ENCODE measurements at regions not wholly inside any gene's neighbourhood (a gene's known extent, or its start where the extent isn't known, plus 50 kb on each side); places are given as distances from the start of the nearest gene placed in this dataset.

DNA sequence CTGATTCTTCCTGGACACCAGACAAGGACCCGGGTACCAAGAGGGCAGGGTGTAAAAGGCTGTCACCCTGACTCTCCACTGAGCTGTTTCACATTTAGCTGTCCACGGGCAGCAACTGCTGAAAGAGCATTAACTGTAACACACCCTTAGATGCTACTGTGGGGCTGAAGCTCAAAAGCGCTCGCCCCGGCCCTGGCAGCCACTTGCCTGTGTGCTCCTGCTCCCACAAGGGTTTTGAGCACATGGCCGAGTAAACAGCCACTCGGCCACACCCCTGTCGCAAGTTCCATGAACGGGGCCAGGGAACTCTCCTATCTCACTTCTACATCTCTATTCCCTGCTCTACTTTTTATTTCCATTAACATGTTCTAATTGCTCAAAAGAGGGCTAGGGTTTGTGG is 421.7 kb downstream of the TUSC7 start:
- WGBS, 3 donors = 53 to 57% (median 56%) methylated on average over 9 of the region's 9 CpGs
- TF ChIP-seq, protein P1, sequence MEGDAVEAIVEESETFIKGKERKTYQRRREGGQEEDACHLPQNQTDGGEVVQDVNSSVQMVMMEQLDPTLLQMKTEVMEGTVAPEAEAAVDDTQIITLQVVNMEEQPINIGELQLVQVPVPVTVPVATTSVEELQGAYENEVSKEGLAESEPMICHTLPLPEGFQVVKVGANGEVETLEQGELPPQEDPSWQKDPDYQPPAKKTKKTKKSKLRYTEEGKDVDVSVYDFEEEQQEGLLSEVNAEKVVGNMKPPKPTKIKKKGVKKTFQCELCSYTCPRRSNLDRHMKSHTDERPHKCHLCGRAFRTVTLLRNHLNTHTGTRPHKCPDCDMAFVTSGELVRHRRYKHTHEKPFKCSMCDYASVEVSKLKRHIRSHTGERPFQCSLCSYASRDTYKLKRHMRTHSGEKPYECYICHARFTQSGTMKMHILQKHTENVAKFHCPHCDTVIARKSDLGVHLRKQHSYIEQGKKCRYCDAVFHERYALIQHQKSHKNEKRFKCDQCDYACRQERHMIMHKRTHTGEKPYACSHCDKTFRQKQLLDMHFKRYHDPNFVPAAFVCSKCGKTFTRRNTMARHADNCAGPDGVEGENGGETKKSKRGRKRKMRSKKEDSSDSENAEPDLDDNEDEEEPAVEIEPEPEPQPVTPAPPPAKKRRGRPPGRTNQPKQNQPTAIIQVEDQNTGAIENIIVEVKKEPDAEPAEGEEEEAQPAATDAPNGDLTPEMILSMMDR (IDR thresholded peaks at IDR 0.05) = no peak
- ATAC-seq = no peak

DNA sequence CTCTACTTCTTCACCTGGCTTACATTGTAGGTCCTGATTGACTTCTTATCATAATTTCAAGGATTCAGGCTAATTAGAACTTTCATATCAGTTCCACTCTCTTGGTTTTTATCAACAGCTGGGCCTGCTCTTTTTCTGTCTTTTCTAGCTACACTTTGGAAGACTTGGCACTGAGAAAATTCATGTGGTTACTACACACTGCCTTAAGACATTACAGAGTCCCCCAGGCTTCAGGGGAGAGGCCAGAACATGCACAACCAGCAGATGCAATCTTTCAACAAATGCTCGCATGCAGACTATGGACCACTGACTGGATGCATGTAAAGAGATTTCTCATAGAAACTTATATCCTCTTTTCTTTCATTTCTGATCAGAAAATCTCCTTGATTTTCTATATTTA is 423.5 kb downstream of the TUSC7 start:
- 79 to 86% (median 83%) methylated on average over 1 of the region's 1 CpG for WGBS, 3 donors
- ATAC-seq = no peak

More for the DNA sequence above, 421.7 kb downstream of the TUSC7 start:
- Histone ChIP-seq H3K9me3 (no peaks in the 10 kb centered on the region), H3K4me3 (no peak overlapping the region), H3K27me3 (ENCODE audit: insufficient read depth in 3 of 3, low read length in 2 of 3) (no peaks in the 10 kb centered on the region), H3K36me3 (ENCODE audit: insufficient read depth in 1 of 2, low read depth in 1 of 2) (no peaks in the 10 kb centered on the region), H3K27ac (no peak overlapping the region), H3K4me1 (no peaks in the 10 kb centered on the region)
- intact Hi-C loops (cut with DNase I) = no loop called here
- no peak for DNase-seq

GRCh38 chr3:117135207-117135606 is 425.6 kb downstream of the TUSC7 start:
- DNase-seq (no peak), ATAC-seq (no peak)
- no peaks in the 10 kb centered on the region for H3K9me3 ChIP-seq
- no peak overlapping the region for H3K4me3 ChIP-seq
- intact Hi-C loops (cut with DNase I) = no loop called here
- H3K4me1 ChIP-seq = no peaks in the 10 kb centered on the region
- no peaks in the 10 kb centered on the region for H3K27me3 ChIP-seq (ENCODE audit: insufficient read depth in 3 of 3, low read length in 2 of 3)
- TF ChIP-seq, protein P1 (IDR thresholded peaks at IDR 0.05) = no peak
- H3K27ac ChIP-seq = no peak overlapping the region
- H3K36me3 ChIP-seq (ENCODE audit: insufficient read depth in 1 of 2, low read depth in 1 of 2) = no peaks in the 10 kb centered on the region

More for the DNA sequence above, 423.5 kb downstream of the TUSC7 start:
- Histone ChIP-seq H3K4me1 (no peaks in the 10 kb centered on the region), H3K4me3 (no peak overlapping the region), H3K27ac (no peak overlapping the region), H3K27me3 (ENCODE audit: insufficient read depth in 3 of 3, low read length in 2 of 3) (no peaks in the 10 kb centered on the region), H3K9me3 (no peaks in the 10 kb centered on the region), H3K36me3 (ENCODE audit: insufficient read depth in 1 of 2, low read depth in 1 of 2) (no peaks in the 10 kb centered on the region)
- DNase-seq = no peak
- TF ChIP-seq, protein P1 (IDR thresholded peaks at IDR 0.05) = no peak
- intact Hi-C loops (cut with DNase I) = no loop called here

DNA sequence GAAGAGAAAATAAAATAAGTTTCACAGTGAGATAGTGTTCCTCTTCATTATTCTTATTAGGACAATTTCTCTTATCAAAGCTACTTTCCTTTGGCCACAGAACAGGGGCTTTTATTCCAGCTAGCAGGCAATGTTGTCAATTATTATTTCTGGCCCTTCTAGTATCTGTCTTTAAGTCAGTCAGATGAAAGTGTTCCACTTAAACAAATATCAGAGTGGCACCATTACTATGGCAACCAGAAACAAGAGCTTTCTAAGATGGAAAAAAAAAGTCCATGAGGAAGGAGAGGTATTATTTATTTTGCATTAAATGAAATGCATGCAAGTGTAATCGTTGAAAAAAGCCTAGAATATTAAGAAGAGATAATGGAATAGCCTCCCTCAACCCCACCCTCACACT is 426.4 kb downstream of the TUSC7 start:
- no peak for DNase-seq
- 73 to 76% (median 74%) methylated on average over 1 of the region's 1 CpG for whole genome bisulfite sequencing, 3 donors
- no peaks in the 10 kb centered on the region for H3K27me3 ChIP-seq (ENCODE audit: insufficient read depth in 3 of 3, low read length in 2 of 3)
- no peak overlapping the region for H3K27ac ChIP-seq
- TF ChIP-seq, protein P1 (IDR thresholded peaks at IDR 0.05) = no peak
- ATAC-seq = no peak
- no peaks in the 10 kb centered on the region for H3K4me1 ChIP-seq
- no peak overlapping the region for H3K4me3 ChIP-seq
- no peaks in the 10 kb centered on the region for H3K9me3 ChIP-seq
- H3K36me3 ChIP-seq (ENCODE audit: insufficient read depth in 1 of 2, low read depth in 1 of 2) = no peaks in the 10 kb centered on the region
- intact Hi-C loops (cut with DNase I) = no loop called here

DNA sequence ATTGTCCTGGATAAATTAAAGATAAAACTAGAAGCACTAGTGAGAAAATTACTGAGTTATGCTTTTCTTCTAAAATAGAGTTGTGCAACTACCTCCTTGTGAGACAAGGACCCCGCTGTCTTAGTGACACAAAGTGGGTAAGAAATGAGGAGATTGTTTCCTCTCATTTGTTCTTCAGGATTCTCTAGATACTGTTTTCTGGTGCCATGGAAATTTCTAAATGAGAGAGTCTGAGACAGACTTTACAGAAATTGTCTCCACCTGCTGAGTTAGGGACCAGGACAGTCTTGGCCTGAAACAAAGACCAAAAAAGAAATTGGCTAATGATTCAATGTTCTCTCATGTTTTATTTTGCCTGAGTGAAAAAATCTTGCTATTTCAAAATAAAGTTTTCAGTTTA is 427.5 kb downstream of the TUSC7 start:
- DNase-seq = no peak
- Histone ChIP-seq H3K9me3 (no peaks in the 10 kb centered on the region), H3K4me1 (no peaks in the 10 kb centered on the region), H3K27me3 (ENCODE audit: insufficient read depth in 3 of 3, low read length in 2 of 3) (no peaks in the 10 kb centered on the region), H3K27ac (no peak overlapping the region), H3K4me3 (no peak overlapping the region), H3K36me3 (ENCODE audit: insufficient read depth in 1 of 2, low read depth in 1 of 2) (no peaks in the 10 kb centered on the region)
- TF ChIP-seq, protein P1 (IDR thresholded peaks at IDR 0.05) = no peak
- ATAC-seq = no peak
- 89 to 97% (median 96%) methylated on average over 1 of the region's 1 CpG for WGBS, 3 donors
- intact Hi-C loops (cut with DNase I) = no loop called here
